Mesenchymal stem cell (in vitro differentiated cells and primary cell): ENCODE measurements at regions not wholly inside any gene's neighbourhood (a gene's known extent, or its start where the extent isn't known, plus 50 kb on each side); places are given as distances from the start of the nearest gene placed in this dataset.

ENCODE experiments used
- DNase-seq: peaks from one replicate; pipeline ENCODE4 v3.0.0-alpha.2; 2013
- H2AFZ ChIP-seq: one replicate; pipeline ENCODE4 v1.6.1; 2013; ENCODE audit warnings: low read depth, mild to moderate bottlenecking, control low read depth, inconsistent platforms, low read length, moderate library complexity
- H2AK5ac ChIP-seq: 2 replicates; pipeline ENCODE4 v1.6.1; 2013; ENCODE audit warnings: low read length, moderate library complexity, mild to moderate bottlenecking, inconsistent platforms; ENCODE audit not compliant: severe bottlenecking
- H2BK120ac ChIP-seq: one replicate; pipeline ENCODE4 v1.6.1; 2013; ENCODE audit warnings: low read depth, mild to moderate bottlenecking, inconsistent platforms, low read length, moderate library complexity
- H2BK12ac ChIP-seq, 2 experiments: one replicate each; pipeline ENCODE4 v1.6.1; 2013; ENCODE audit warnings: inconsistent platforms in 2 of 2, low read length in 2 of 2, mild to moderate bottlenecking in 2 of 2, moderate library complexity in 2 of 2, control low read depth in 1 of 2
- H2BK15ac ChIP-seq: one replicate; pipeline ENCODE4 v1.6.1; 2013; ENCODE audit warnings: mild to moderate bottlenecking, low read depth, inconsistent platforms; ENCODE audit not compliant: poor library complexity, severe bottlenecking
- H2BK5ac ChIP-seq: 2 replicates; pipeline ENCODE4 v1.6.1; 2013; ENCODE audit warnings: low read depth, mild to moderate bottlenecking, low read length, control low read depth, inconsistent platforms; ENCODE audit not compliant: poor library complexity, severe bottlenecking
- H3K14ac ChIP-seq, 2 experiments: one replicate each; pipeline ENCODE4 v1.6.1; 2013; ENCODE audit warnings: inconsistent platforms in 2 of 2, low read length in 2 of 2, control low read depth in 1 of 2, mild to moderate bottlenecking in 1 of 2, moderate library complexity in 1 of 2
- H3K18ac ChIP-seq, 2 experiments: one replicate each; pipeline ENCODE4 v1.6.1; 2013; ENCODE audit warnings: inconsistent platforms in 2 of 2, low read length in 2 of 2, control low read depth in 1 of 2, low read depth in 1 of 2, mild to moderate bottlenecking in 1 of 2
- H3K23ac ChIP-seq, 2 experiments: one replicate each; pipeline ENCODE4 v1.6.1; 2013; ENCODE audit warnings: inconsistent platforms in 2 of 2, low read length in 2 of 2, mild to moderate bottlenecking in 2 of 2, moderate library complexity in 2 of 2, control low read depth in 1 of 2
- H3K27ac ChIP-seq: 2 replicates; pipeline ENCODE4 v1.5.1; 2013; ENCODE audit warnings: mild to moderate bottlenecking, moderate library complexity, low read length, control low read depth, inconsistent platforms; ENCODE audit not compliant: poor library complexity, severe bottlenecking
- H3K27me3 ChIP-seq, 2 experiments: 2 replicates each; pipeline versions ENCODE4 v1.6.1 to v1.7.0; 2013; ENCODE audit warnings: low read length in 2 of 2, mild to moderate bottlenecking in 2 of 2, moderate library complexity in 2 of 2, control low read depth in 1 of 2, inconsistent platforms in 1 of 2; ENCODE audit not compliant: control insufficient read depth in 1 of 2, insufficient read depth in 1 of 2
- H3K36me3 ChIP-seq, 2 experiments: 2 replicates each; pipeline versions ENCODE4 v1.6.1 to v1.7.0; 2013; ENCODE audit warnings: low read length in 2 of 2, control low read depth in 1 of 2, inconsistent platforms in 1 of 2, low read depth in 1 of 2, mild to moderate bottlenecking in 1 of 2; ENCODE audit not compliant: insufficient read depth in 2 of 2, control insufficient read depth in 1 of 2
- H3K4ac ChIP-seq, 2 experiments: one replicate each; pipeline ENCODE4 v1.6.1; 2013; ENCODE audit warnings: inconsistent platforms in 2 of 2, low read length in 2 of 2, mild to moderate bottlenecking in 2 of 2, moderate library complexity in 2 of 2, control low read depth in 1 of 2, low read depth in 1 of 2
- H3K4me1 ChIP-seq: 2 replicates; pipeline ENCODE4 v1.6.1; 2013; ENCODE audit warnings: low read depth, low read length, control low read depth; ENCODE audit not compliant: control insufficient read depth, insufficient read depth
- H3K4me2 ChIP-seq: 2 replicates; pipeline ENCODE4 v1.6.1; 2013; ENCODE audit warnings: low read length, mild to moderate bottlenecking, inconsistent platforms; ENCODE audit not compliant: poor library complexity, severe bottlenecking
- H3K4me3 ChIP-seq, 2 experiments: 2 replicates each; pipeline versions ENCODE4 v1.5.1 to v1.7.0; 2013; ENCODE audit warnings: low read length in 2 of 2, mild to moderate bottlenecking in 2 of 2, control low read depth in 1 of 2, low read depth in 1 of 2; ENCODE audit not compliant: insufficient read depth in 1 of 2
- H3K79me1 ChIP-seq: replicated peaks from 2 replicates; pipeline ENCODE4 v1.6.1; 2013; ENCODE audit warnings: mild to moderate bottlenecking, control low read depth, low read length, inconsistent platforms; ENCODE audit not compliant: poor library complexity, severe bottlenecking
- H3K9ac ChIP-seq: 2 replicates; pipeline ENCODE4 v1.7.0; 2013; ENCODE audit warnings: mild to moderate bottlenecking, low read length, moderate library complexity
- H3K9me3 ChIP-seq: 2 replicates; pipeline ENCODE4 v1.7.0; 2013; ENCODE audit warnings: mild to moderate bottlenecking, low read length; ENCODE audit not compliant: control insufficient read depth
- H4K8ac ChIP-seq: one replicate; pipeline ENCODE4 v1.6.1; 2013; ENCODE audit warnings: inconsistent platforms, mild to moderate bottlenecking, low read length, moderate library complexity
- H4K91ac ChIP-seq: one replicate; pipeline ENCODE4 v1.6.1; 2013; ENCODE audit warnings: mild to moderate bottlenecking, low read length, inconsistent platforms
- WGBS: methylation state at CpG from one replicate; pipeline ENCODE4 v1.1.7; 2013; ENCODE audit warnings: mixed read lengths; 5-methylcytosine and 5-hydroxymethylcytosine counted together

DNA sequence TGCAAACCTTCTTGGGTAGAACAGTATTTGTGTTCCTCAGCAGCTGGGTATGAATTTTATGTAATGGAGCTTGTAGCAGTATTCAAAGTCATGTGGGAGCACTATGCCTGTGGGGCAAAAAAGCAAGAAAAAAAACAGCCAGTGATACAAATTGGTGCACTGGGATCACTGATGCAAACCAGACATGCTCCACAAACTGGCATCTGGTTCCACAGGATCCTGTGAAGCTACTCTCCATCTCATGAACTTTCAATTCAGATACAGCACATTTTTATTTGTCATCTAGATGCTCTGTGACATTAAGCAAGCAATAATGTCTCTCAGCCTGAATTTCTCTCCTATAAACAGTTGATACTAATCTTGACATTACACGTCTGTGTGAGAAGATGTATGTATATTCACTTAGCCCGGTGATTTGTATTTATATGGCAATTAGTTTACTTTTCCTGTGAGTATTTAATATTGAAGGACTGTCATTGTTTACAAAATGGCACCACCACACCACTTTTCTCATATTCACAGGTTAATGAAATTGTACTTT lies 208.5 kb upstream of the GRIA4 start:
- H3K79me1 ChIP-seq = no peaks in the 10 kb centered on the region
- no peak overlapping the region for H3K9ac ChIP-seq
- no peak overlapping the region for H3K4me2 ChIP-seq
- no peak overlapping the region for H2AFZ ChIP-seq
- H3K4me1 ChIP-seq = no peaks in the 10 kb centered on the region
- H2BK120ac ChIP-seq = no peak overlapping the region
- H3K27ac ChIP-seq = no peak overlapping the region
- peaks cover 4% of the 10 kb centered on the region for H3K9me3 ChIP-seq
- H4K8ac ChIP-seq = no peak overlapping the region
- no CpG with 5 or more reads among the region's 2 CpGs for WGBS
- H3K27me3 ChIP-seq = no peaks in the 10 kb centered on the region
- no peak overlapping the region for H3K4me3 ChIP-seq
- no peak overlapping the region for H4K91ac ChIP-seq
- no peak overlapping the region for H2BK12ac ChIP-seq
- no peak overlapping the region for H3K14ac ChIP-seq
- H3K36me3 ChIP-seq = no peaks in the 10 kb centered on the region
- no peak overlapping the region for H2BK15ac ChIP-seq
- H2AK5ac ChIP-seq = no peak overlapping the region
- no peak overlapping the region for H3K18ac ChIP-seq
- H3K23ac ChIP-seq = no peak overlapping the region
- no peak overlapping the region for H3K4ac ChIP-seq
- no peak overlapping the region for H2BK5ac ChIP-seq
- DNase-seq = peak; percentile 31

DNA sequence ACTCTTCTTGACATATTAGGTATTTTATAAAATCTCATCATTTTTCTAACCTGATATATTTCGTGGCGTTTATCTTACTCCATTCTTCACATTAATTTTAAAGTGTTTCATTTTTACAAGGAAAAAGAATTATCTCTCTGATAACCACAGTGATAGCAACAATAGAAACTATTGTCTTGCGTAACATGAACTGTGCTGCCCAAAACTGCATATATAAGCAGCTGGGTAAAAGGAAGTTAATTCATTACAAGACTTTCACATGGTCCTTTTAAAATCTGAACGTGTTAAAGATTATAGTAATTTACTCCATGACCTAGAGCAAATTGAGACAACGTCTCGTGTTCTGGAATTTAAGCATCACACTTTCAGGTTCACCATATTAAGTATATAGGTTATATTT lies 210.4 kb upstream of the GRIA4 start:
- Histone ChIP-seq H2BK5ac (no peak overlapping the region), H3K14ac (no peak overlapping the region), H3K18ac (no peak overlapping the region), H3K23ac (no peak overlapping the region), H3K9me3 (peaks cover 4% of the 10 kb centered on the region), H3K4me3 (no peak overlapping the region), H2BK15ac (no peak overlapping the region), H2AK5ac (no peak overlapping the region), H3K79me1 (no peaks in the 10 kb centered on the region), H4K91ac (no peak overlapping the region), H4K8ac (no peak overlapping the region), H2BK12ac (no peak overlapping the region), H2AFZ (no peak overlapping the region), H3K4me1 (no peaks in the 10 kb centered on the region), H2BK120ac (no peak overlapping the region), H3K27ac (no peak overlapping the region), H3K36me3 (no peaks in the 10 kb centered on the region), H3K27me3 (no peaks in the 10 kb centered on the region), H3K9ac (no peak overlapping the region), H3K4me2 (no peak overlapping the region), H3K4ac (no peak overlapping the region)
- DNase-seq = no peak
- 100% methylated on average over 1 of the region's 6 CpGs for WGBS

DNA sequence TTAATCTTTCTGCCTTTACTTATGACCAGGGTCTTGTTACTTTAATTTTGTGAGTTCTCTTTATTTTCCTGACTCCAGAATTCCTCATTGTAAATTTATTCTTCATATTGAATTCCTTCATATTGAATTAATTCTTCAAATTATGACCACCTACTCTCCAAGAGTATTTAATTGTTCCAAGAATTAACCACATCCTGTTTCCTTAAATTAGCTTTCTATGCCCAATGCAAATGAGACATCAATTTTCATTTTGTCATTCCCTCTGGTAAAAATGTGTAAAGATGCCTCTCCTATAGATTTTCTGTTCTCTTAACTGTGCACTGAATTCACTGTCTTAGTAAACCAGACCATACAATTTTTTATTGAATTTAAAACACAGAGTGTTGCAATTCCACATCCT lies 211.2 kb upstream of the GRIA4 start:
- peaks cover 4% of the 10 kb centered on the region for H3K9me3 ChIP-seq
- no peak overlapping the region for H3K27ac ChIP-seq
- no peak overlapping the region for H2AK5ac ChIP-seq
- DNase-seq = no peak
- H3K36me3 ChIP-seq = no peaks in the 10 kb centered on the region
- no peak overlapping the region for H4K91ac ChIP-seq
- no peak overlapping the region for H2BK15ac ChIP-seq
- no peaks in the 10 kb centered on the region for H3K79me1 ChIP-seq
- no peak overlapping the region for H2AFZ ChIP-seq
- H4K8ac ChIP-seq = no peak overlapping the region
- no peak overlapping the region for H3K9ac ChIP-seq
- H3K18ac ChIP-seq = no peak overlapping the region
- no peak overlapping the region for H3K14ac ChIP-seq
- no peak overlapping the region for H2BK5ac ChIP-seq
- H3K23ac ChIP-seq = no peak overlapping the region
- H3K4me2 ChIP-seq = no peak overlapping the region
- no peaks in the 10 kb centered on the region for H3K27me3 ChIP-seq
- H3K4me3 ChIP-seq = no peak overlapping the region
- H2BK12ac ChIP-seq = no peak overlapping the region
- no peak overlapping the region for H3K4ac ChIP-seq
- H3K4me1 ChIP-seq = no peaks in the 10 kb centered on the region
- H2BK120ac ChIP-seq = no peak overlapping the region

DNA sequence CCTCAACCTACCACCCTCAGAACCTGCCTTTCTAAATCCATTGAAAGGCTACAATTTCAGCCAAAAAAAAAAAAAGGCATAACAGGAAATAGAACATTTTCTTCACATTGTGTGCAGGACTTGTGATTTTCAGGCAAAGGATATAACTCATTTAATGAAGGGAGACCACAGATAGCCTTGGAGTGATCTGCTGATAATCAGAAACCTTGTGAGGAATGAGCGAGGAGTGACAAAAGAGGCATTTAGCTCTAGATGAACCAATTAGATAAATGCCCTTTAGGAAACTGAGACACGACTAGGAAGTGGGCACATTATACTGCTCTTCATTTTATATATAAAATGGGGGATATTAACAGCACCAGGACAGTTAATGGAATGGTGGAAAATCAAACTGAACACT lies 216.5 kb upstream of the GRIA4 start:
- H3K18ac ChIP-seq = no peak overlapping the region
- H2BK15ac ChIP-seq = no peak overlapping the region
- no peak overlapping the region for H3K4ac ChIP-seq
- H3K27me3 ChIP-seq = no peaks in the 10 kb centered on the region
- no peak overlapping the region for H2AK5ac ChIP-seq
- no peaks in the 10 kb centered on the region for H3K36me3 ChIP-seq
- H3K14ac ChIP-seq = no peak overlapping the region
- no peak overlapping the region for H4K91ac ChIP-seq
- no peak overlapping the region for H2BK12ac ChIP-seq
- H2BK5ac ChIP-seq = no peak overlapping the region
- DNase-seq = no peak
- 88% methylated on average over 1 of the region's 2 CpGs for WGBS
- no peak overlapping the region for H3K9ac ChIP-seq
- H3K23ac ChIP-seq = no peak overlapping the region
- H3K4me3 ChIP-seq = no peak overlapping the region
- no peak overlapping the region for H2BK120ac ChIP-seq
- no peak overlapping the region for H3K27ac ChIP-seq
- H3K79me1 ChIP-seq = no peaks in the 10 kb centered on the region
- no peaks in the 10 kb centered on the region for H3K9me3 ChIP-seq
- H3K4me1 ChIP-seq = no peaks in the 10 kb centered on the region
- no peak overlapping the region for H2AFZ ChIP-seq
- H3K4me2 ChIP-seq = no peak overlapping the region
- H4K8ac ChIP-seq = no peak overlapping the region
